CD14-positive monocyte (primary cell): ENCODE measurements at regions not wholly inside any gene's neighbourhood (a gene's known extent, or its start where the extent isn't known, plus 50 kb on each side); places are given as distances from the start of the nearest gene placed in this dataset.

Experiments used
- DNase-seq, 3 donors: peaks; one replicate each; pipeline ENCODE4 v3.0.0-alpha.2; 2011 to 2022
- H2AFZ ChIP-seq: 2 replicates; pipeline ENCODE4 v1.6.0; 2012; ENCODE audit warnings: mild to moderate bottlenecking, low read depth, low read length, inconsistent platforms; ENCODE audit not compliant: insufficient read depth, poor library complexity, severe bottlenecking
- H3K27ac ChIP-seq, 2 donors: 1 replicate in 1 of 2; 2 replicates in 1 of 2; pipeline ENCODE4 v1.5.1; 2012 to 2013; ENCODE audit warnings: low read length in 2 of 2, control low read depth in 1 of 2, inconsistent platforms in 1 of 2, low read depth in 1 of 2, mild to moderate bottlenecking in 1 of 2
- H3K27me3 ChIP-seq, 2 donors: one replicate each; pipeline versions ENCODE4 v1.6.0 to v1.6.1; 2011 to 2013; ENCODE audit warnings: low read length in 2 of 2; ENCODE audit not compliant: control insufficient read depth in 2 of 2, insufficient read depth in 2 of 2
- H3K36me3 ChIP-seq, 2 donors: replicated peaks in 1 of 2; 1 replicate in 1 of 2; 2 replicates in 1 of 2; pipeline versions ENCODE4 v1.5.1 to v1.6.1; 2012 to 2013; ENCODE audit warnings: low read length in 2 of 2, control low read depth in 1 of 2, inconsistent platforms in 1 of 2, mild to moderate bottlenecking in 1 of 2; ENCODE audit not compliant: insufficient read depth in 2 of 2, control insufficient read depth in 1 of 2
- H3K4me1 ChIP-seq, 2 donors: 1 replicate in 1 of 2; 2 replicates in 1 of 2; pipeline versions ENCODE4 v1.5.1 to v1.6.1; 2012 to 2013; ENCODE audit warnings: low read length in 2 of 2, control low read depth in 1 of 2, inconsistent platforms in 1 of 2, mild to moderate bottlenecking in 1 of 2, moderate library complexity in 1 of 2; ENCODE audit not compliant: insufficient read depth in 2 of 2, control insufficient read depth in 1 of 2
- H3K4me2 ChIP-seq: replicated peaks from 2 replicates; pipeline ENCODE3; 2012; ENCODE audit warnings: low read length, moderate library complexity, mild to moderate bottlenecking; ENCODE audit not compliant: poor library complexity, severe bottlenecking; ENCODE audit errors: extremely low read depth
- H3K4me3 ChIP-seq, 3 experiments: fragments of 200-600 bp in 1 of 3; sonication (generic) in 1 of 3; replicated peaks in 1 of 3; 1 replicate in 2 of 3; 2 replicates in 1 of 3; pipeline ENCODE4 v1.5.1; 2011 to 2013; ENCODE audit warnings: low read length in 3 of 3, mild to moderate bottlenecking in 3 of 3, control low read depth in 2 of 3, low read depth in 2 of 3, inconsistent platforms in 1 of 3, moderate library complexity in 1 of 3
- H3K79me2 ChIP-seq: 2 replicates; pipeline ENCODE4 v1.6.0; 2012; ENCODE audit warnings: mild to moderate bottlenecking, control low read depth, inconsistent platforms, low read length, moderate library complexity; ENCODE audit not compliant: insufficient read depth
- H3K9ac ChIP-seq: 2 replicates; pipeline ENCODE4 v1.6.0; 2017; ENCODE audit warnings: low read length, mild to moderate bottlenecking; ENCODE audit not compliant: insufficient read depth, poor library complexity, severe bottlenecking
- H3K9me3 ChIP-seq, 2 donors: replicated peaks in 1 of 2; 1 replicate in 1 of 2; 2 replicates in 1 of 2; pipeline versions ENCODE4 v1.5.1 to v1.6.1; 2012 to 2013; ENCODE audit warnings: low read length in 2 of 2, control low read depth in 1 of 2; ENCODE audit not compliant: control insufficient read depth in 1 of 2, insufficient read depth in 1 of 2
- H4K20me1 ChIP-seq: 2 replicates; pipeline ENCODE4 v1.6.0; 2012; ENCODE audit warnings: mild to moderate bottlenecking, low read length, control low read depth, moderate library complexity; ENCODE audit not compliant: insufficient read depth
- H3K27ac Mint-ChIP-seq, 7 donors: one replicate each; pipeline ENCODE4 v1.8.0; 2020; ENCODE audit warnings: mild to moderate bottlenecking in 7 of 7, mixed read lengths in 7 of 7, moderate library complexity in 6 of 7, inconsistent platforms in 2 of 7
- H3K27me3 Mint-ChIP-seq, 3 donors: one replicate each; pipeline ENCODE4 v1.8.0; 2021 to 2022; ENCODE audit warnings: low read depth in 3 of 3, mild to moderate bottlenecking in 3 of 3, mixed read lengths in 3 of 3, moderate library complexity in 3 of 3, inconsistent platforms in 1 of 3
- H3K36me3 Mint-ChIP-seq, 2 donors: one replicate each; pipeline ENCODE4 v1.8.0; 2020; ENCODE audit warnings: mixed read lengths in 2 of 2, inconsistent platforms in 1 of 2, mild to moderate bottlenecking in 1 of 2
- H3K4me1 Mint-ChIP-seq: one replicate; pipeline ENCODE4 v1.8.0; 2020; ENCODE audit warnings: mild to moderate bottlenecking, mixed read lengths
- H3K4me3 Mint-ChIP-seq, 2 donors: one replicate each; pipeline ENCODE4 v1.8.0; 2020; ENCODE audit warnings: mild to moderate bottlenecking in 2 of 2, mixed read lengths in 2 of 2, moderate library complexity in 1 of 2
- H3K9me3 Mint-ChIP-seq, 7 donors: one replicate each; pipeline ENCODE4 v1.8.0; 2020 to 2022; ENCODE audit warnings: mixed read lengths in 7 of 7, mild to moderate bottlenecking in 6 of 7, moderate library complexity in 6 of 7, inconsistent platforms in 2 of 7
- CTCF ChIP-seq: fragments of 200-600 bp; IDR thresholded peaks from one replicate; pipeline ENCODE4 v1.8.0; 2022; ENCODE audit warnings: antibody characterized with exemption, mild to moderate bottlenecking
- WGBS: methylation state at CpG from one replicate; pipeline ENCODE4 v1.1.5; 2013; ENCODE audit warnings: missing lambda C conversion rate; ENCODE audit not compliant: insufficient coverage; 5-methylcytosine and 5-hydroxymethylcytosine counted together
- intact Hi-C, 2 donors: fragments of 100-400 bp; cut with micrococcal nuclease; formaldehyde crosslinking; loops; one replicate each; pipeline versions ENCODE4 v1.15.0 to v1.15.1; 2023

- H3K79me2 ChIP-seq: no peaks in the 10 kb centered on the region
- H3K36me3 ChIP-seq: no peaks in the 10 kb centered on the region
- no peak overlapping the region for H3K4me3 ChIP-seq
- H3K9me3 ChIP-seq: no peaks in the 10 kb centered on the region
- H3K27ac Mint-ChIP-seq: no peak overlapping the region
- no peaks in the 10 kb centered on the region for H3K9me3 Mint-ChIP-seq
- peaks cover 7% of the 10 kb centered on the region for H3K4me1 Mint-ChIP-seq
- TF ChIP-seq CTCF: no peak
- H3K36me3 Mint-ChIP-seq: no peaks in the 10 kb centered on the region
- H3K4me3 Mint-ChIP-seq: peak overlapping the region in 1 of 2 donors; percentile 22
- WGBS: 10% methylated on average over 2 of the region's 8 CpGs
- H4K20me1 ChIP-seq: no peaks in the 10 kb centered on the region
- DNase-seq: no peak
- peaks cover 29 to 40% of the 10 kb centered on the region in 2 donors for H3K27me3 ChIP-seq
- no peak overlapping the region for H3K4me2 ChIP-seq
- intact Hi-C loops: no loop called here
- H3K27me3 Mint-ChIP-seq: peaks cover 41 to 52% (median 43%) of the 10 kb centered on the region in 3 donors
- H3K9ac ChIP-seq: no peak overlapping the region
- H2AFZ ChIP-seq: no peak overlapping the region
- peaks cover 0 to 7% of the 10 kb centered on the region in 2 donors for H3K4me1 ChIP-seq
- H3K27ac ChIP-seq: no peak overlapping the region
Measured at GRCh38 chr10:128277267-128277840, 151.1 kb upstream of the MKI67 start.

GRCh38 chr10:128278362-128278761, 152.1 kb upstream of the MKI67 start:
- Histone ChIP-seq H3K4me2 (no peak overlapping the region), H3K27me3 (peaks cover 29 to 40% of the 10 kb centered on the region in 2 donors), H4K20me1 (no peaks in the 10 kb centered on the region), H2AFZ (no peak overlapping the region), H3K36me3 (no peaks in the 10 kb centered on the region), H3K9ac (no peak overlapping the region), H3K4me1 (peaks cover 0 to 7% of the 10 kb centered on the region in 2 donors), H3K27ac (no peak overlapping the region), H3K9me3 (no peaks in the 10 kb centered on the region), H3K79me2 (no peaks in the 10 kb centered on the region), H3K4me3 (no peak overlapping the region)
- no peaks in the 10 kb centered on the region for H3K9me3 Mint-ChIP-seq
- intact Hi-C loops: no loop called here
- no peak for DNase-seq
- 71% methylated on average over 7 of the region's 7 CpGs for WGBS
- H3K4me1 Mint-ChIP-seq: peaks cover 7% of the 10 kb centered on the region
- peak overlapping the region in 1 of 2 donors; percentile 12 for H3K4me3 Mint-ChIP-seq
- peak overlapping the region in 1 of 7 donors; percentile 57 for H3K27ac Mint-ChIP-seq
- no peak for TF ChIP-seq CTCF
- H3K36me3 Mint-ChIP-seq: no peaks in the 10 kb centered on the region
- peaks cover 40 to 49% (median 43%) of the 10 kb centered on the region in 3 donors for H3K27me3 Mint-ChIP-seq
